ENCODE measurements at regions not wholly inside any gene's neighbourhood (a gene's known extent, or its start where the extent isn't known, plus 50 kb on each side); places are given as distances from the start of the nearest gene placed in this dataset.

DNA sequence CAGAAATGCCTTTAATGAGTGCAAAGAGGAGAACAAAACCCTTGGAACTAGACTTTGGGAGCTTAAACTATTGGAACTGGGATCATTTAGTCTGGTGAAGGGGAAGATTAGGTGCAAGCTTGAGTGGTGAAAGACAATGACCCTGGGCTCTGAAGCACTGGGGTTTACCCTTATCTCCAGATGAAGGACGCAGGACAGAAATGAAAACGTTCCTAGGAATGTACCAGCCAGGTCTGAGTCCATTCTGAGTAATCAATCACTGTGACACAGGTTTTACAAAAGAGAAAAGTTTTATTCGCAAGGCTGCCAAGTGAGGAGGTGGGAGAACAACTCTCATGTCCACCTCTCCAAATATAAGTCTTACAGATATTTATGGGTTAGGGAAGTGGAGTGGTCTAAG, 249.1 kb downstream of the LRIG3 start:
- no peak for TF ChIP-seq CTCF (IDR thresholded peaks at IDR 0.05; ENCODE audit: low read length)
- no peak for TF ChIP-seq EZH2 (IDR thresholded peaks at IDR 0.05; ENCODE audit: borderline replicate concordance, low read length)
